Thymus (tissue), 11 donors: ENCODE measurements at regions not wholly inside any gene's neighbourhood (a gene's known extent, or its start where the extent isn't known, plus 50 kb on each side); places are given as distances from the start of the nearest gene placed in this dataset.
"Not testable (repeated sequence)": the region's sequence is repeated elsewhere in the genome, so short reads cannot be mapped to it uniquely, and the experiment has no call there.

Experiments
- DNase-seq, 9 donors: peaks; one replicate each; pipeline ENCODE4 v3.0.0-alpha.2; 2013; ENCODE audit warnings: low spot score in 9 of 9, low read depth in 6 of 9, missing footprints in 1 of 9
- H3K27ac ChIP-seq, 2 donors: one replicate each; pipeline ENCODE4 v1.5.1; 2013; ENCODE audit warnings: control low read depth in 1 of 2, low read depth in 1 of 2, low read length in 1 of 2, mild to moderate bottlenecking in 1 of 2, moderate library complexity in 1 of 2
- H3K27me3 ChIP-seq, 2 donors: one replicate each; pipeline ENCODE4 v1.5.1; 2013; ENCODE audit warnings: low read length in 1 of 2; ENCODE audit not compliant: control insufficient read depth in 2 of 2, insufficient read depth in 1 of 2
- H3K36me3 ChIP-seq, 2 donors: one replicate each; pipeline ENCODE4 v1.5.1; 2013; ENCODE audit warnings: low read length in 1 of 2, mild to moderate bottlenecking in 1 of 2, moderate library complexity in 1 of 2; ENCODE audit not compliant: control insufficient read depth in 2 of 2, insufficient read depth in 2 of 2
- H3K4me1 ChIP-seq, 2 donors: one replicate each; pipeline ENCODE4 v1.5.1; 2013; ENCODE audit warnings: low read length in 2 of 2; ENCODE audit not compliant: control insufficient read depth in 2 of 2, insufficient read depth in 2 of 2
- H3K4me3 ChIP-seq, 2 donors: one replicate each; pipeline ENCODE4 v1.5.1; 2013; ENCODE audit warnings: low read length in 2 of 2, control low read depth in 1 of 2, mild to moderate bottlenecking in 1 of 2
- H3K9me3 ChIP-seq, 2 donors: one replicate each; pipeline ENCODE4 v1.5.1; 2013; ENCODE audit warnings: low read length in 1 of 2, mild to moderate bottlenecking in 1 of 2; ENCODE audit not compliant: control insufficient read depth in 2 of 2, insufficient read depth in 1 of 2
- WGBS: extraction: QIAGEN DNeasy Blood & Tissue Kit; methylation state at CpG from one replicate; pipeline ENCODE4 v1.1.7; 2013; 5-methylcytosine and 5-hydroxymethylcytosine counted together
- donor health status: healthy.

DNA sequence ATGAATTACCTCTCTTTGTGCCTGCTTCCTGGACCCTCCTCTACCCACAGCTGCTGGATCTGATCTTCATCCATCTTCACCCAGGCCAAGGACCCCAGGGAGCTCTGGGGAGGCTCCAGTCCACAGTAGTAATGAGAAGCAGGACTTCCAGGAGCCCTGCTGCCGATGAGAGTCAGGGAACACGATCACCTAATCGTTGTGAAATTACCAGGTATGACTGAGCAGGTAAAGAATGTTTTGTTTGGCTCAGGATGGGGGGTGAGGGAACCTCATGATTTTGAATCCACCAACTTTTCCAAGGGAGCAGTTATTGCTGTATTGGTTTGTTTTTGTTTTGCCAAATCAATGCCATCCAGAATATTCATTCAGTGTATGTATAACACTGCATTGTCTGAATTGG is 454.0 kb downstream of the PLPP3 start:
- no peaks in the 10 kb centered on the region for H3K9me3 ChIP-seq
- no peak for DNase-seq
- 89% methylated on average over 3 of the region's 3 CpGs for WGBS
- peaks cover 0 to 2% of the 10 kb centered on the region in 2 donors for H3K4me1 ChIP-seq
- H3K27ac ChIP-seq, result peak overlapping the region in 1 of 2 donors; percentile 52
- no peak overlapping the region for H3K4me3 ChIP-seq
- no peaks in the 10 kb centered on the region for H3K36me3 ChIP-seq
- H3K27me3 ChIP-seq, result no peaks in the 10 kb centered on the region

DNA sequence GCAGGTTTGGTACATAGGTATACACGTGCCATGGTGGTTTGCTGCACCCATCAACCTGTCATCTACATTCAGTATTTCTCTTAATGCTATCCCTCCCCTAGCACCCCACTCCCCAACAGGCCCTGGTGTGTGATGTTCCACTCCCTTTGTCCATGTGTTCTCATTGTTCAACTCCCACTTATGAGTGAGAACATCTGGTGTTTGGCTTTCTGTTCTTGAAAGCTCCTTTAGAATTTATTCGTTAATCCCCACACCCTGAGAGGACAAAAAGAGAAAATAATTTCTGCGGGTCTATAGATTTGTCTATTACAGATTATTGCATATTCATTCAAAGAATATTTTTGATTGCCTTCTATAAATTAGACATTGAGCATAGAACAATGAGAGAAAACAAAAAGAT is 455.5 kb downstream of the PLPP3 start:
- no peak for DNase-seq
- WGBS, result 97% methylated on average over 3 of the region's 3 CpGs
- no peak overlapping the region for H3K4me3 ChIP-seq
- H3K4me1 ChIP-seq, result peaks cover 0 to 2% of the 10 kb centered on the region in 2 donors
- H3K9me3 ChIP-seq, result no peaks in the 10 kb centered on the region
- no peaks in the 10 kb centered on the region for H3K36me3 ChIP-seq
- no peak overlapping the region for H3K27ac ChIP-seq
- H3K27me3 ChIP-seq, result no peaks in the 10 kb centered on the region

DNA sequence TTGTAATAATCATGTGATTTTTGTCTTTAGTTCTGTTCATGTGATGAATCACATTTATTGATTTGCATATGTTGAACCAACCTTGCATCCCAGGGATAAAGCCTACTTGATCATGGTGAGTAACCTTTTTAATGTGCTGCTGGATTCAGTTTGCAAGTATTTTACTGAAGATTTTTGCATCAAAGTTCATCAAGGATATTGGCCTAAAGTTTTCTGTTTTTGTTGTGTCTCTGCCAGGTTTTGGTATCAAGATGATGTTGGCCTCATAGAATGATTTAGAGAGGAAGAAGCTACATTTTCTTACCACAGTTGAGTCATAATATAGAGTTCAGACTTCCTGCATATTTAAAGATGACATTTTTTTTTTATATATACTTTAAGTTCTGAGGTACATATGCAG is 455.9 kb downstream of the PLPP3 start:
- DNase-seq, result no peak
- no peaks in the 10 kb centered on the region for H3K36me3 ChIP-seq
- no peak overlapping the region for H3K4me3 ChIP-seq
- peaks cover 0 to 2% of the 10 kb centered on the region in 2 donors for H3K4me1 ChIP-seq
- H3K27me3 ChIP-seq, result no peaks in the 10 kb centered on the region
- no peak overlapping the region for H3K27ac ChIP-seq
- H3K9me3 ChIP-seq, result no peaks in the 10 kb centered on the region

DNA sequence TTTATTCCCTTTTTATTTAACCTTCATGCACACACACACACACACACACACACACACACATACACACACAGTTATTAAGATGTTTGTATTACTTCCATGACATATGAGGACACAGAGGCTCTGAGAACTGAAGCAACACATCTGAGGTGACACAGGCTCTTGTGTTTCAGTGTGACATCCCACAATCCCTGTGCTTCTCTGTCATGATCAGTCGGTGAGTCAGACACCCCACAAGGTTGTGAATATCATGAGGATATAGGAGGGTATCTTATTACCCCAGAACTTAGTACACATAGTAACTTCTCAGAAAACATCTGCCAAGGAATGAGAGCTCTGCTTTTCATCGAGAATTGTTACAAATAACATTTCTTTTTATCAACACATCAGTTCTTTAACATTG is 459.3 kb downstream of the PLPP3 start:
- Histone ChIP-seq H3K27me3 (no peaks in the 10 kb centered on the region), H3K27ac (no peak overlapping the region), H3K9me3 (no peaks in the 10 kb centered on the region), H3K36me3 (no peaks in the 10 kb centered on the region), H3K4me3 (no peak overlapping the region), H3K4me1 (peaks cover 0 to under 1% of the 10 kb centered on the region in 2 donors)
- 93% methylated on average over 2 of the region's 2 CpGs for WGBS
- DNase-seq, result no peak

DNA sequence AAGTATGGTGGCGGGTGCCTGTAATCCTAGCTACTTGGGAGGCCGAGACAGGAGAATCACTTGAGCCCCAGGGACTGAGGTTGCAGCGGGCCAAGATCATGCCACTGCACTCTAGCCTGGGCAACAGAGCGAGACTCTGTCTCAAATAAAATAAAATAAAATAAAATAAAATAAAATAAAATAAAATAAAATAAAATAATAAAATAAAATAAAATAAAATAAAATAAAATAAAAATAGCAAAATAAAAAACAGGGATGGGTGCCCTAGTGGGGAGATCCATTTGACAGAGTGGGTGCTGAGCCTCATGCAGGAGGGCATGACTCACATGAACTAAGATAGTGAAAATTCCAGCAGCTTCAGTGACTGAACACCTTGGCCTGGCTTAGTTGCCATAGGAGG is 460.7 kb downstream of the PLPP3 start:
- H3K36me3 ChIP-seq, H3K27me3 ChIP-seq, H3K27ac ChIP-seq, H3K4me3 ChIP-seq, H3K4me1 ChIP-seq, H3K9me3 ChIP-seq, DNase-seq: not testable (repeated sequence)
- over 99% methylated on average over 4 of the region's 4 CpGs for WGBS

DNA sequence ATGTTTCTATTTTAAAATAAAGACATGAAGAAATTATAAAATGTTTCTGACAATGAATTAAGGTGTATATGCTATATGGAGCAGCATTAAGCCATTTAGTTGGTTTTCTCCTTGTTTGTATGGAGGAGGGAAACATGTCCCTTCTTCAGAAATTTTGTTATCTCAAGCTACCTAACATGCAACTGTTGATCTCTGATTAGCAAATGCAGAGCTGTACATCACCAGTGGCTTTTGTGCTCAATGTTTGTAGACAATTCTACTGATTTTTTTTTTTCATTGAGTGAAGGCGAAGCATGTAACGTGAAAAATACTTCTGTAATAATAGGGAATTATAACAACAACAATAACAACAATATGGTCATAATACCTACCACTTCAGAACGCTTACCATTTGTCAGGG is 463.7 kb downstream of the PLPP3 start:
- no peaks in the 10 kb centered on the region for H3K36me3 ChIP-seq
- WGBS, result 99% methylated on average over 3 of the region's 3 CpGs

DNA sequence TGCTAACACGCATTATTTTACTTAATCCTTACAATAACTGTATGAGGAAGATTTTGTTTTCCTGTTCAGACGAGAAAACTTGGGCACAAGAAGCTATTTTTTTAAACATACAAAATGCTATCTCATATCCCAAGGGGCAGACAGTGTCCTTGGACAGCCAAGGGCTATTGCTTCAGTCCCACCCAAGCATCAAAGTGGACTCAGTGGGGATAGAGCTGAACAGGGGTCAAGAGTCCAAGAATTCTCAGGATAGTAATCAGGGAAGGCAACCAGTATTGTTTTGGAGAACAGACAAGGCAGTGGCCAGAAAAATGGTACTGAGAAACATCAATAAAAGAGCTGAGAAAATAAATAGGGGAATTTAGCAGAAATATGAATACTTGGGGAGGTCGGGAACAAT is 465.7 kb downstream of the PLPP3 start:
- no peak overlapping the region for H3K27ac ChIP-seq
- H3K36me3 ChIP-seq, result no peaks in the 10 kb centered on the region
- H3K4me3 ChIP-seq, result no peak overlapping the region
- no peaks in the 10 kb centered on the region for H3K27me3 ChIP-seq
- no peaks in the 10 kb centered on the region for H3K4me1 ChIP-seq
- 92% methylated on average over 3 of the region's 3 CpGs for WGBS
- peaks cover 0 to 2% of the 10 kb centered on the region in 2 donors for H3K9me3 ChIP-seq
- DNase-seq, result no peak

More for the DNA sequence above, 463.7 kb downstream of the PLPP3 start:
- H3K27ac ChIP-seq, result no peak overlapping the region
- no peaks in the 10 kb centered on the region for H3K9me3 ChIP-seq
- no peaks in the 10 kb centered on the region for H3K4me1 ChIP-seq
- no peaks in the 10 kb centered on the region for H3K27me3 ChIP-seq
- H3K4me3 ChIP-seq, result no peak overlapping the region
- no peak for DNase-seq

DNA sequence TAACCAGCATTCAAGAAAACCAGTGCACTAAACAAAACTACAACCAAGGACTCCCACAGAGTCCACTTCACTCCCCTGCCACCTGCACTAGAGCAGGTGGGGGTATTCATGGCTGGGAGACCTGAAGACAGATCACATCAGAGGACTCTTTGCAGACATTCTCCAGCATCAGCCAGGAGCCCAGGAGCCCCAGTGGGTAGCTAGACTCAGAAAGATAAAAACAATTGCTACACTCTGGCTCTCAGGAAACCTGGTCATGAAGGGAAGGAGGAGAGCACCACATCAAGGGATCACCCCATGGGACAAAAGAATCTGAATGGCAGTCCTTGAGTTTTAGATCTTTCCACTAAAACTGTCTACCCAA is 472.1 kb downstream of the PLPP3 start:
- Histone ChIP-seq H3K9me3 (peaks cover 0 to 8% of the 10 kb centered on the region in 2 donors), H3K27me3 (no peaks in the 10 kb centered on the region), H3K36me3 (no peaks in the 10 kb centered on the region), H3K27ac (peak overlapping the region; percentile 93 to 97), H3K4me1 (peaks cover 15 to 26% of the 10 kb centered on the region in 2 donors), H3K4me3 (no peak overlapping the region)
- DNase-seq, result peak in 7 of 9 donors; percentile 18 to 71 (median 28)

DNA sequence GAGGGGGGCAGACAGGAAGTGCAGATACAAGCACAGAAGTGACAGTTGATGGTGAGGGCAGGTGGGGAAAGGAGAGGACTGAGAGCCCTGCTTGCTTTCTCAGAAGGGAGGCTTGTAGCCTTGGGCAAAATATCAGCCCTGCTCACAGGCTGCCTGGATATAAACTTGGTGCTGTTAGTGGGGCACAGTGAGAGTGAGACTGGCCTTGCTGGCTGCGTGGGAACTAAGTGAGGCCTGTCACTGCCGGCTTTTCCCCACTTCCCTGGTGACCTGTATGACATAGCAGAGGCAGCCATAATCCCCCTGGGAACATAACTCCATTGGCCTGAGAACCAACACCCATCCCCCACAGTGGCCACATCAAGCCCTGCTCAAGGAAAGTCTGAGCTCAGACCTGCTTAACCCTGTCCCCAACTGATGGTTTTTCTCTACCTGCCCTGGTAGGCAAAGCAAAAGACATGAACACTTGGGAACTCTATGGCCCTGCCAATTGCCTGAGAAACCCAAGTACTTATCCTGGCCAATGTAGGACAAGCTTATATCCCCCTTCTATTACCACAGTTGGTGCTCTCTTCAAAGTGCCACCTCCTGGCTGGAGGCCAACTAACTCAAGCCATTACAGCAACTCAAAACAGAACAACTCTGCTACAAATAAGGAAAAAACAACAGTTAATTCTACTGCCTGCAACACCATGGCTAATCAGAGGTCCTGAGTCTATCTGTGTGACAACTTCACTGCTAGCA is 472.7 kb downstream of the PLPP3 start:
- Histone ChIP-seq H3K4me1 (peaks cover 15 to 26% of the 10 kb centered on the region in 2 donors), H3K27me3 (no peaks in the 10 kb centered on the region), H3K36me3 (no peaks in the 10 kb centered on the region), H3K27ac (peak overlapping the region; percentile 93 to 97), H3K9me3 (peaks cover 0 to 8% of the 10 kb centered on the region in 2 donors), H3K4me3 (peak overlapping the region; percentile 1 to 13)
- WGBS, result 59% methylated on average over 2 of the region's 2 CpGs
- DNase-seq, result peak in 8 of 9 donors; percentile 40 to 87 (median 64)
